GM21529 (cell line): ENCODE measurements at regions not wholly inside any gene's neighbourhood (a gene's known extent, or its start where the extent isn't known, plus 50 kb on each side); places are given as distances from the start of the nearest gene placed in this dataset.

ENCODE experiments used
- ATAC-seq: cut with Tn5 transposase; IDR thresholded peaks from one replicate; pipeline ENCODE4 v1.9.1; 2021; ENCODE audit not compliant: unreplicated experiment

GRCh38 chr3:10555263-10555662 lies 49.9 kb upstream of the ATP2B2 start:
- ATAC-seq: no peak

GRCh38 chr3:10556312-10556711 lies 50.9 kb upstream of the ATP2B2 start:
- no peak for ATAC-seq

GRCh38 chr3:10557250-10557649 lies 51.9 kb upstream of the ATP2B2 start:
- ATAC-seq: no peak

GRCh38 chr3:10557781-10558373 lies 52.5 kb upstream of the ATP2B2 start:
- no peak for ATAC-seq

GRCh38 chr3:10558736-10559135 lies 53.4 kb upstream of the ATP2B2 start:
- ATAC-seq: no peak

GRCh38 chr3:10560060-10560861 lies 54.9 kb upstream of the ATP2B2 start:
- no peak for ATAC-seq

GRCh38 chr3:10561162-10561945 lies 56.0 kb upstream of the ATP2B2 start:
- no peak for ATAC-seq

- no peak for ATAC-seq
Observed at GRCh38 chr3:10561946-10562560, 56.7 kb upstream of the ATP2B2 start.

GRCh38 chr3:10563396-10563795 lies 58.0 kb upstream of the ATP2B2 start:
- no peak for ATAC-seq

GRCh38 chr3:10565814-10566213 lies 60.4 kb upstream of the ATP2B2 start:
- no peak for ATAC-seq

GRCh38 chr3:10566451-10566850 lies 61.1 kb upstream of the ATP2B2 start:
- ATAC-seq: no peak

GRCh38 chr3:10568549-10568948 lies 63.2 kb upstream of the ATP2B2 start:
- no peak for ATAC-seq

GRCh38 chr3:10570196-10570946 lies 65.0 kb upstream of the ATP2B2 start:
- ATAC-seq: no peak

- ATAC-seq: no peak
Observed at GRCh38 chr3:10574101-10574620, 68.8 kb upstream of the ATP2B2 start.

- no peak for ATAC-seq
Observed at GRCh38 chr3:10575601-10576160, 70.3 kb upstream of the ATP2B2 start.

GRCh38 chr3:10577486-10577885 lies 72.1 kb upstream of the ATP2B2 start:
- ATAC-seq: no peak

GRCh38 chr3:10580426-10580825 lies 75.0 kb upstream of the ATP2B2 start:
- ATAC-seq: no peak

- ATAC-seq: no peak
Observed at GRCh38 chr3:10581251-10581650, 75.9 kb upstream of the ATP2B2 start.

- no peak for ATAC-seq
Observed at GRCh38 chr3:10581716-10582115, 76.3 kb upstream of the ATP2B2 start.

- no peak for ATAC-seq
Observed at GRCh38 chr3:10582733-10583132, 77.3 kb upstream of the ATP2B2 start.
